GM23338 (cell line): ENCODE measurements at regions not wholly inside any gene's neighbourhood (a gene's known extent, or its start where the extent isn't known, plus 50 kb on each side); places are given as distances from the start of the nearest gene placed in this dataset.

Source experiments
- ATAC-seq: fragments of 200-7000 bp; cut with Tn5 transposase; 3 replicates; pipeline ENCODE4 v1.9.1; 2020
- DNase-seq: peaks from one replicate; pipeline ENCODE4 v3.0.0-alpha.2; 2015; ENCODE audit warnings: low spot score
- H2AFZ ChIP-seq: fragments of 200-600 bp; sonication (generic); 2 replicates; pipeline ENCODE4 v1.8.0; 2016; ENCODE audit warnings: antibody characterized with exemption, mild to moderate bottlenecking, moderate library complexity
- H3F3A ChIP-seq: fragments of 200-600 bp; sonication (generic); replicated peaks from 2 replicates; pipeline ENCODE4 v1.8.0; 2017; ENCODE audit warnings: antibody characterized with exemption, mixed run types, low read depth
- H3K27ac ChIP-seq: fragments of 200-600 bp; sonication (generic); 2 replicates; pipeline ENCODE4 v1.6.1; 2016; ENCODE audit warnings: low read depth
- H3K27me3 ChIP-seq: fragments of 200-600 bp; sonication (generic); 2 replicates; pipeline ENCODE4 v1.8.0; 2016; ENCODE audit warnings: mild to moderate bottlenecking, mixed run types, moderate library complexity; ENCODE audit not compliant: insufficient read depth
- H3K36me3 ChIP-seq: fragments of 200-600 bp; sonication (generic); 2 replicates; pipeline ENCODE4 v1.8.0; 2016; ENCODE audit warnings: mild to moderate bottlenecking; ENCODE audit not compliant: insufficient read depth
- H3K4me1 ChIP-seq: fragments of 200-600 bp; sonication (generic); 2 replicates; pipeline ENCODE4 v1.8.0; 2016; ENCODE audit warnings: mild to moderate bottlenecking, moderate library complexity; ENCODE audit not compliant: insufficient read depth
- H3K4me2 ChIP-seq: fragments of 200-600 bp; sonication (generic); 2 replicates; pipeline ENCODE4 v1.7.1; 2017; ENCODE audit warnings: mixed run types
- H3K4me3 ChIP-seq: fragments of 200-600 bp; sonication (generic); 2 replicates; pipeline ENCODE4 v1.6.1; 2016; ENCODE audit warnings: mixed run types
- H3K79me2 ChIP-seq: fragments of 200-600 bp; sonication (generic); replicated peaks from 2 replicates; pipeline ENCODE4 v1.8.0; 2017; ENCODE audit warnings: mild to moderate bottlenecking; ENCODE audit not compliant: insufficient read depth
- H3K9me2 ChIP-seq: fragments of 200-600 bp; sonication (generic); 2 replicates; pipeline ENCODE4 v1.8.0; 2017; ENCODE audit not compliant: insufficient read depth
- H4K20me1 ChIP-seq: fragments of 200-600 bp; sonication (generic); replicated peaks from 2 replicates; pipeline ENCODE4 v1.8.0; 2017; ENCODE audit warnings: mild to moderate bottlenecking; ENCODE audit not compliant: insufficient read depth
- H3K27ac Mint-ChIP-seq: 2 replicates; pipeline ENCODE4 v1.8.0; 2020; ENCODE audit warnings: inconsistent platforms, mild to moderate bottlenecking, moderate library complexity, mixed read lengths
- H3K27me3 Mint-ChIP-seq: 3 replicates; pipeline ENCODE4 v1.8.0; 2022; ENCODE audit warnings: low read depth, mild to moderate bottlenecking, moderate library complexity, mixed read lengths, inconsistent platforms; ENCODE audit not compliant: insufficient read depth, poor library complexity
- H3K36me3 Mint-ChIP-seq: 3 replicates; pipeline ENCODE4 v1.8.0; 2021; ENCODE audit warnings: low read depth, mild to moderate bottlenecking, inconsistent platforms, moderate library complexity, mixed read lengths
- H3K4me1 Mint-ChIP-seq: 3 replicates; pipeline ENCODE4 v1.8.0; 2020; ENCODE audit warnings: mild to moderate bottlenecking, inconsistent platforms, mixed read lengths
- H3K4me3 Mint-ChIP-seq: 3 replicates; pipeline ENCODE4 v1.8.0; 2021; ENCODE audit warnings: moderate library complexity, mild to moderate bottlenecking, inconsistent platforms, mixed read lengths
- H3K9me3 Mint-ChIP-seq: 3 replicates; pipeline ENCODE4 v1.8.0; 2020; ENCODE audit warnings: moderate library complexity, mild to moderate bottlenecking, inconsistent platforms, mixed read lengths
- EZH2 ChIP-seq: fragments of 200-600 bp; sonication (generic); IDR thresholded peaks from one replicate; pipeline ENCODE4 v1.8.0; 2017; ENCODE audit warnings: antibody characterized with exemption, mild to moderate bottlenecking, low read depth; ENCODE audit not compliant: unreplicated experiment
- EZH2phosphoT487 ChIP-seq: fragments of 200-600 bp; sonication (generic); IDR thresholded peaks from one replicate; pipeline ENCODE4 v1.8.1; 2018; ENCODE audit warnings: antibody characterized with exemption; ENCODE audit not compliant: unreplicated experiment
- JUNB ChIP-seq: IDR thresholded peaks from one replicate; pipeline ENCODE4 v1.6.1; 2016; ENCODE audit warnings: antibody characterized with exemption; ENCODE audit not compliant: unreplicated experiment
- NANOG ChIP-seq: IDR thresholded peaks from 2 replicates; pipeline ENCODE4 v1.6.1; 2016; ENCODE audit warnings: antibody characterized with exemption, borderline replicate concordance
- POLR2AphosphoS5 ChIP-seq: IDR thresholded peaks from 2 replicates; pipeline ENCODE4 v1.6.1; 2016; ENCODE audit warnings: antibody characterized with exemption, low read depth
- REST ChIP-seq: IDR thresholded peaks from one replicate; pipeline ENCODE4 v1.6.1; 2018; ENCODE audit warnings: antibody characterized with exemption; ENCODE audit not compliant: unreplicated experiment
- ZNF114 ChIP-seq: fragments of 250-450 bp; sonication (Bioruptor Pico); IDR thresholded peaks from 2 replicates; pipeline ENCODE4 v1.5.0; 2020; ENCODE audit warnings: mild to moderate bottlenecking, moderate library complexity
- ZNF331 ChIP-seq: fragments of 250-450 bp; sonication (Bioruptor Pico); IDR thresholded peaks from 2 replicates; pipeline ENCODE4 v1.5.0; 2020; ENCODE audit warnings: low read depth, mild to moderate bottlenecking, moderate library complexity
- TF ChIP-seq, protein P1 (sequence below): fragments of 250-450 bp; sonication (Bioruptor Pico); IDR thresholded peaks from 2 replicates; pipeline ENCODE4 v1.5.0; 2020; ENCODE audit warnings: mild to moderate bottlenecking, moderate library complexity
- TF ChIP-seq, protein P2 (sequence below): IDR thresholded peaks from 2 replicates; pipeline ENCODE4 v1.6.1; 2016; ENCODE audit warnings: antibody characterized with exemption

- H3K4me3 Mint-ChIP-seq, result no peak overlapping the region
- no peaks in the 10 kb centered on the region for H3K36me3 ChIP-seq
- no peak overlapping the region for H3K4me3 ChIP-seq
- no peak for TF ChIP-seq EZH2phosphoT487
- TF ChIP-seq, protein P1, sequence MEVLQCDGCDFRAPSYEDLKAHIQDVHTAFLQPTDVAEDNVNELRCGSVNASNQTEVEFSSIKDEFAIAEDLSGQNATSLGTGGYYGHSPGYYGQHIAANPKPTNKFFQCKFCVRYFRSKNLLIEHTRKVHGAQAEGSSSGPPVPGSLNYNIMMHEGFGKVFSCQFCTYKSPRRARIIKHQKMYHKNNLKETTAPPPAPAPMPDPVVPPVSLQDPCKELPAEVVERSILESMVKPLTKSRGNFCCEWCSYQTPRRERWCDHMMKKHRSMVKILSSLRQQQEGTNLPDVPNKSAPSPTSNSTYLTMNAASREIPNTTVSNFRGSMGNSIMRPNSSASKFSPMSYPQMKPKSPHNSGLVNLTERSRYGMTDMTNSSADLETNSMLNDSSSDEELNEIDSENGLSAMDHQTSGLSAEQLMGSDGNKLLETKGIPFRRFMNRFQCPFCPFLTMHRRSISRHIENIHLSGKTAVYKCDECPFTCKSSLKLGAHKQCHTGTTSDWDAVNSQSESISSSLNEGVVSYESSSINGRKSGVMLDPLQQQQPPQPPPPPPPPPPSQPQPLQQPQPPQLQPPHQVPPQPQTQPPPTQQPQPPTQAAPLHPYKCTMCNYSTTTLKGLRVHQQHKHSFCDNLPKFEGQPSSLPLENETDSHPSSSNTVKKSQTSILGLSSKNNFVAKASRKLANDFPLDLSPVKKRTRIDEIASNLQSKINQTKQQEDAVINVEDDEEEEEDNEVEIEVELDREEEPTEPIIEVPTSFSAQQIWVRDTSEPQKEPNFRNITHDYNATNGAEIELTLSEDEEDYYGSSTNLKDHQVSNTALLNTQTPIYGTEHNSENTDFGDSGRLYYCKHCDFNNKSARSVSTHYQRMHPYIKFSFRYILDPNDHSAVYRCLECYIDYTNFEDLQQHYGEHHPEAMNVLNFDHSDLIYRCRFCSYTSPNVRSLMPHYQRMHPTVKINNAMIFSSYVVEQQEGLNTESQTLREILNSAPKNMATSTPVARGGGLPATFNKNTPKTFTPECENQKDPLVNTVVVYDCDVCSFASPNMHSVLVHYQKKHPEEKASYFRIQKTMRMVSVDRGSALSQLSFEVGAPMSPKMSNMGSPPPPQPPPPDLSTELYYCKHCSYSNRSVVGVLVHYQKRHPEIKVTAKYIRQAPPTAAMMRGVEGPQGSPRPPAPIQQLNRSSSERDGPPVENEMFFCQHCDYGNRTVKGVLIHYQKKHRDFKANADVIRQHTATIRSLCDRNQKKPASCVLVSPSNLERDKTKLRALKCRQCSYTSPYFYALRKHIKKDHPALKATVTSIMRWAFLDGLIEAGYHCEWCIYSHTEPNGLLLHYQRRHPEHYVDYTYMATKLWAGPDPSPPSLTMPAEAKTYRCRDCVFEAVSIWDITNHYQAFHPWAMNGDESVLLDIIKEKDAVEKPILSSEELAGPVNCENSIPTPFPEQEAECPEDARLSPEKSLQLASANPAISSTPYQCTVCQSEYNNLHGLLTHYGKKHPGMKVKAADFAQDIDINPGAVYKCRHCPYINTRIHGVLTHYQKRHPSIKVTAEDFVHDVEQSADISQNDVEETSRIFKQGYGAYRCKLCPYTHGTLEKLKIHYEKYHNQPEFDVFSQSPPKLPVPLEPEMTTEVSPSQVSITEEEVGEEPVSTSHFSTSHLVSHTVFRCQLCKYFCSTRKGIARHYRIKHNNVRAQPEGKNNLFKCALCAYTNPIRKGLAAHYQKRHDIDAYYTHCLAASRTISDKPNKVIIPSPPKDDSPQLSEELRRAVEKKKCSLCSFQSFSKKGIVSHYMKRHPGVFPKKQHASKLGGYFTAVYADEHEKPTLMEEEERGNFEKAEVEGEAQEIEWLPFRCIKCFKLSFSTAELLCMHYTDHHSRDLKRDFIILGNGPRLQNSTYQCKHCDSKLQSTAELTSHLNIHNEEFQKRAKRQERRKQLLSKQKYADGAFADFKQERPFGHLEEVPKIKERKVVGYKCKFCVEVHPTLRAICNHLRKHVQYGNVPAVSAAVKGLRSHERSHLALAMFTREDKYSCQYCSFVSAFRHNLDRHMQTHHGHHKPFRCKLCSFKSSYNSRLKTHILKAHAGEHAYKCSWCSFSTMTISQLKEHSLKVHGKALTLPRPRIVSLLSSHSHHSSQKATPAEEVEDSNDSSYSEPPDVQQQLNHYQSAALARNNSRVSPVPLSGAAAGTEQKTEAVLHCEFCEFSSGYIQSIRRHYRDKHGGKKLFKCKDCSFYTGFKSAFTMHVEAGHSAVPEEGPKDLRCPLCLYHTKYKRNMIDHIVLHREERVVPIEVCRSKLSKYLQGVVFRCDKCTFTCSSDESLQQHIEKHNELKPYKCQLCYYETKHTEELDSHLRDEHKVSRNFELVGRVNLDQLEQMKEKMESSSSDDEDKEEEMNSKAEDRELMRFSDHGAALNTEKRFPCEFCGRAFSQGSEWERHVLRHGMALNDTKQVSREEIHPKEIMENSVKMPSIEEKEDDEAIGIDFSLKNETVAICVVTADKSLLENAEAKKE (CRISPR knock-in tag), result no peak
- no peaks in the 10 kb centered on the region for H4K20me1 ChIP-seq
- DNase-seq, result no peak
- H3K9me3 Mint-ChIP-seq, result no peaks in the 10 kb centered on the region
- no peak overlapping the region for H3K27ac Mint-ChIP-seq
- peaks cover 6% of the 10 kb centered on the region for H3K27me3 Mint-ChIP-seq
- no peaks in the 10 kb centered on the region for H3K36me3 Mint-ChIP-seq
- no peaks in the 10 kb centered on the region for H3F3A ChIP-seq
- no peak overlapping the region for H2AFZ ChIP-seq
- no peak for ATAC-seq
- peaks cover 6% of the 10 kb centered on the region; the same call in 1 of the 2 replicates for H3K4me1 ChIP-seq
- H3K79me2 ChIP-seq, result no peaks in the 10 kb centered on the region
- H3K4me1 Mint-ChIP-seq, result peaks cover 13% of the 10 kb centered on the region; the same call in 2 of the 3 replicates
- no peak overlapping the region for H3K4me2 ChIP-seq
- no peaks in the 10 kb centered on the region for H3K27me3 ChIP-seq
- no peak overlapping the region for H3K27ac ChIP-seq
- no peaks in the 10 kb centered on the region for H3K9me2 ChIP-seq
These were observed 221.3 kb upstream of the CST7 start for GRCh38 chr20:24727795-24728194.

- H3K27ac Mint-ChIP-seq, result no peak overlapping the region
- Histone ChIP-seq H3K4me2 (no peak overlapping the region), H3K4me3 (no peak overlapping the region), H3F3A (no peaks in the 10 kb centered on the region), H4K20me1 (no peaks in the 10 kb centered on the region), H2AFZ (no peak overlapping the region), H3K36me3 (no peaks in the 10 kb centered on the region), H3K27me3 (no peaks in the 10 kb centered on the region), H3K4me1 (peaks cover 6% of the 10 kb centered on the region; the same call in 1 of the 2 replicates), H3K79me2 (no peaks in the 10 kb centered on the region), H3K27ac (no peak overlapping the region), H3K9me2 (no peaks in the 10 kb centered on the region)
- peaks cover 6% of the 10 kb centered on the region for H3K27me3 Mint-ChIP-seq
- no peak for DNase-seq
- H3K36me3 Mint-ChIP-seq, result no peaks in the 10 kb centered on the region
- peaks cover 14% of the 10 kb centered on the region for H3K4me1 Mint-ChIP-seq
- H3K9me3 Mint-ChIP-seq, result no peaks in the 10 kb centered on the region; the same call in 2 of the 3 replicates
- no peak overlapping the region for H3K4me3 Mint-ChIP-seq
- ATAC-seq, result no peak
- TF ChIP-seq, protein P2, sequence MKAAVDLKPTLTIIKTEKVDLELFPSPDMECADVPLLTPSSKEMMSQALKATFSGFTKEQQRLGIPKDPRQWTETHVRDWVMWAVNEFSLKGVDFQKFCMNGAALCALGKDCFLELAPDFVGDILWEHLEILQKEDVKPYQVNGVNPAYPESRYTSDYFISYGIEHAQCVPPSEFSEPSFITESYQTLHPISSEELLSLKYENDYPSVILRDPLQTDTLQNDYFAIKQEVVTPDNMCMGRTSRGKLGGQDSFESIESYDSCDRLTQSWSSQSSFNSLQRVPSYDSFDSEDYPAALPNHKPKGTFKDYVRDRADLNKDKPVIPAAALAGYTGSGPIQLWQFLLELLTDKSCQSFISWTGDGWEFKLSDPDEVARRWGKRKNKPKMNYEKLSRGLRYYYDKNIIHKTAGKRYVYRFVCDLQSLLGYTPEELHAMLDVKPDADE, result no peak
- TF ChIP-seq REST (no peak), JUNB (no peak), EZH2phosphoT487 (no peak), ZNF331 (CRISPR knock-in tag) (no peak), POLR2AphosphoS5 (no peak), ZNF114 (no peak), EZH2 (no peak), NANOG (no peak)
These were observed 219.0 kb upstream of the CST7 start for GRCh38 chr20:24729896-24730605.
